GM21367 (cell line): ENCODE measurements at regions not wholly inside any gene's neighbourhood (a gene's known extent, or its start where the extent isn't known, plus 50 kb on each side); places are given as distances from the start of the nearest gene placed in this dataset.

Experiments
- ATAC-seq: cut with Tn5 transposase; IDR thresholded peaks from one replicate; pipeline ENCODE4 v1.9.1; 2021; ENCODE audit not compliant: unreplicated experiment

DNA sequence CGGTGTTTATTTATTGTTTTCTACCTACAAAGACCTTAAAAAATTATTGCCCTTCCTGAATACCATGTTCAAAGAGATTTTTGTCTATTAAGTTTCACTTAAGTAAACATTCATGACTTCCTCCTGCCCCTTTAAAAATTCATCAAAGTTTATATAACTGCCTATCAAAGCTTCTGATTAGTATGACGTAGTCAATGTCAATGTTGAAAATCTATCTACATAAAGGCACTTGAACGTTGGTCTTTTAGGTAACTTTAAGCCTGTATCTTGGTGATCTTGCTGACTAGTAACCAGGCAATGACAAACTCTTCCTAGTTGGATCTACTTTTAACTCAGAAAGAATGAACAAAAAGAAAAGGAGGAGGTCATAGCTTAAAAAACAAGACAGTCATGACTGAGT, 97.2 kb downstream of the MAIP1 start:
- no peak for ATAC-seq

DNA sequence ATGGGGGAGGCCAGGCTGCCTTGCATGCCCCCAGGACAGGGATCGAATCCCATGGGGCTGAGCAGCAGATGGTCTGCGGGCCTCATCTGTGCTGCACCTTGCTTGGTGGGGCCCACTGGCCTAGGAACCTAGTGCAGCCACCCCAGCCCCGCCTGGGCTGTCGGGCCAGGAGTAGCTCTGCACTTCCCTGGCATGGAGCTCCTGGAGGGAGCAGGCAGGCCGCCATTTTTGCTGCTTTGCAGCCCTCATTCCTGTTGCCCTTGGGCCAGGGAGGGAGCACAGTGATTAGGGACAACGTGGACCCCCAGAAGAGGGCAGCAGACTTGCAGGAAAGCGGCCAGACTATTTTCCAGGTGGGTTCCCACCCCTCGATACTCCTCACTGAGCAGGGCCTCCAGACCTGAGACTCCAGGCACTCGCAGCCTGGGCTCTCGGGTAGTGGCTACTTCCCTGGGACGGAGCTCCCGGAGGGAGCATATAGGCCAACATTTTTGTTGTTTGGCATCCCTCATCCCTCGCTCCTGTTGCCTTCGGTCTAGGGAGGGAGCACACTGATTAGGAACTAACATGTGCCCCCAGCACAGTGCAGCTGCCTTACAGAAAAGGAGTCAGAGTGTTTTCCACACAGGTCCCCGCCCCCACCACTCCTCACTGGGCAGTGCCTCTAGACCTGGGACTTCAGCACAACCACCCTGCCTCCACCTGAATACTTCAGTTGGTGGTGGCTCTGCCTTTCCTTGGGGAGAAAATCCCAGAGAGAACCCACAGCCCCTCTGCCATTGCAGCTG, 99.5 kb downstream of the MAIP1 start:
- ATAC-seq: no peak

DNA sequence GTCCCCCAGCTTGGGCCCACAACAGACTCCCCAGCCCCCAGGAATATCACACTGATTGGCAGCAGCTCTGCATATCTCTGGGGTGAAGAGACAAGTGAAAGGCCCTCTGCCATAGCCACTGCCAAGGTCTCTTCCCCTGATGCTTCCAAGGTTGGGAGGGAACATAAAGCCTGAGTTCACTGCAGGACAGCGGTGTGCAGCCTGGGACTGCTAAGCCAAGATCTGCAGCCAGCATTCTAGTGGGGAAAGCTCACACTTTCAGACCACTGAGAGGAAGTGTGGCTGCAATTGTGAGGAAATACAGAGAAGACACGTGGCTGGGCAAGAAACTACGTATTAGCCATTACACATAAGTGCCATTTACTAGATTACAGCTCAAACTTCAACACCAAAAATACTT, 100.7 kb downstream of the MAIP1 start:
- ATAC-seq: no peak

DNA sequence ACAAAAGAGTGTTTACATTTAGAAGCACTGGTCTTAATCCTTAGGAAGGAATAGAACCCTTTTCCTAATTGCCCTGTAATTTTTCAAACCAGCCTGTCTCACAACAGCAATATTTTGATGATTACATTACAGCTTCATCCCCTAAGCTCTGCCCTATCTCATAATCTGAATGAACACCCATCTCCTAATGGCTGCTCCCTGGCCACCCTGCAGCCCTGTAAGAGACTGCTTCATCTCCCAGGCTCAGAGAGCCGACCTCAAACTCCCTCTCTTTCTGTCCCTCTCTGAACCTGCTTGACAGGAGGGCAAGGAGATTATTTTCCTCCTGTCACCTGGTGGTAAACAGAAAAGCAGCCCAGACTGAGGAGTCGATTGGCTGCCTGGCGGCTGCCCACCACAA, 107.8 kb downstream of the MAIP1 start:
- ATAC-seq: no peak

DNA sequence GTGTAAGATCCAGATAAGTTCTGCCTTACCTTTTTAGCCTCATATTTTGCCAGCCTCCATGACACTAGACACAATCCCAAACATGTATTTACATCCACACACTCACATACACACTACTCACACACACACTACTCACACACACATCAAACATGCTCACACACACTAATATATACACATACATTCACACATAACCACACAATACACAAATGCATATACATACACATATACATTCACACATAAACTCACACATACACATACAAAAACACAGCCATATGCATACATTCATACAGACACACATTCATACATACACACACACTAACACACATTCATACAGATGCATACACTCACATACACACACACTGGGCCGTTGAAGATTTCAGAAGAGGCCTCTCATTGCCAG, 109.5 kb downstream of the MAIP1 start:
- ATAC-seq: no peak

DNA sequence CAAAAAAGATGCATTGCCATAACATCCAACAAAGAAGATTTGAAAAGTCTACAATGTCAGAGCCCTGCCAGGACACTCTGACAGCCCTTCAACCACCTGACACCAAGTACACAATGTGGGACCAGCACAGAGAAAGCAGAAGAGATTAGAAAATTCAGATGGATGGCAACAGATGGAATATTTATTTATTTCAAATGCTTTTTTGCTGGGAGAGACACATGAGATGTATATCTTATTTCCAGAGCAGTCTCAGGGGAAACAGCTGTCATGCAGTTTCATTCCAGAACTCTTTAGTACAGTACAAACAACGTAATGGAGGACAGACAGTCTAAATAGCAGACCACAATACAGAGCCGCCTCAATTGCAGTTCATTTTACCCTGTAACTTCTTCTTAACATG, 110.1 kb downstream of the MAIP1 start:
- no peak for ATAC-seq

DNA sequence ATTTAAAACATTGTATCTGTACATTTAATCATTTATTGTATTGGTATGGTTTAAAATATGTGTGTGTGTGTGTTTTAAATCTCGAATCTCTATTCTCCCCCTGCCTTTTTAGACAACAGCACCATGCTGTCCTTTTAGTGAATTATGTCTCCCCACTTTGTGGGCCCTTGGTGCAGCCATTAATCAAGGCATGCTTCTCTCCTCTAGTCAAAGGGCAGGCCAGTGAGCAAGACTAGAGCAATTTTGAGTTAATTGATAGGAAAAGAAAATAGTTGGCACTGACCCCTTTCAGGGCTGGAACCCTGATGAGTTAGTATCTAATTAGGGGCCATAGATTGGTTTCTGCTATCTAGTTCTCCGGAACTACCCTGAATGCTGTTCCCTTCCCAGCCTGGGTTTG, 111.0 kb downstream of the MAIP1 start:
- no peak for ATAC-seq

DNA sequence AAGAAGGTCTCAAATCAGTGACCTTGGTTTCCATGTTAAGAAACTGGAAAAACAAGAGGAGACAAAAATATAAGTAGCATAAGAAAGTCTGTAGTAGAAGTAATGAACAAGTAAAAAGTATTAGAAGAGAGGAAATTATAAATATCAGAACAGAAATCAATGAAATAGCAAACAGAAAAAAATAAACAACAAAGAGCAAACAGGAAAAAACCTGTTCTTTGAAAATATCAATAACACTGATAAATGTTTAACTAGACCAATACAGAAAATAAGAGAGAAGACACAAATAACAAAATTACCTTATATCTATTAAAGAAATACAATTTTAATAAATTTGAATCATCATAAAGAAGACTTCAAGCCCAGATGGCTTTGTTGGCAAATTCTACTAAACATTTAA, 113.3 kb downstream of the MAIP1 start:
- ATAC-seq: no peak

DNA sequence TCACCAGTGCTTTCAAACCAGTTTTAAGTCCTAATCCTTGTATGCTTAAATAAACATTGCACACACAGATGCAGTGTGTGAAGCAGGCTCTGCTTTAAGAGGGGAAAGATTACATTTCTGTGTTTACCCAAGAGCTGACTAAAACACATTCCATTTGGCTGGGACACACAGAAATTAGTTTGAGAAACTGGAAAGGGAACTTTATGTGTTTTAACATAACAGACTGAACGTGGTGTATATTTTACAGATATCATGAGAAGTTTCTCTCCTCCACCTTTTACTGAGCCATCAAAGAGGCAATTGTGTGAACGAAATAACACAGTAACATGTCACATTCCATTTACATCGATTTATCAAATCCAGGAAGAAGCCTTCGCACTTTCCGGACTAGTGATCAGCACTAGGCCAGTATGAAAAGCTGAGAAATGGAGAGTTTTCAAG, 121.8 kb downstream of the MAIP1 start:
- ATAC-seq: no peak

DNA sequence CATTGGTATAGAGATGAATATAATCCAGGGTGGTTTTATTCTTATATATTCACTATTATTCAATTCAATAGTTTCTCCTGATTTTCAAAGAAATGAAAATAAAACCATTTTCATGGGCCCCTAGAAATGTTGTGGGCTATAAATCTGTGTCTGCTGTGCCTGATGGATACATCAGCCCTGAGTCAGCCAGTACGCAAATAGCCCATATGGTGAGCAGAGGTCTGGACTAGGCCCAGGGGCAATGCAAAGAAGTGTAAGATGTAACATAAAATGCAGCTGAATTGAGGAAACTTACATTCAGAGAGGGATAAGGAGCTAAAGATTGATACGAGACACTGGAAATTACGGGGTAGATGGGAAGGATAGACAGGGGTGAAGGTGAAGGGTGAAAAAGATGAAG, 122.5 kb downstream of the MAIP1 start:
- ATAC-seq: no peak

DNA sequence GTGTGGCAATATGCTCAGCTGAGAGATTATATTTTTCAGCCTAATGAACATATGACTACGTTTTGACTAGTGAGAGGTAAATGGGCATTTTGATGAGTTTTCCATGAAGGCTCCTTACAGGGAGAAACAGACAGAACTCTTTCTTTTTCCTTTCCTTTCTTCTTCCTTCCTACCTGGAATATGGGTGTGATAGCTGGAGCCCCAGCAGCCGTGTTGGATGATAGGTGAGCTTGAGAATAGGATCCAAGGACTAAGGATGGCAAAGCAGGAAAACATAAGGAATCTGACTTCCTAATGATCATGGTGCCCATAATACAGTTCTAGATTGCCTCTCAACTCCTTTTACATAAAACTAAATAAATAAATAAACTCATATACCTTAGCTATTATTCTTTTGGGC, 124.0 kb downstream of the MAIP1 start:
- ATAC-seq: no peak

DNA sequence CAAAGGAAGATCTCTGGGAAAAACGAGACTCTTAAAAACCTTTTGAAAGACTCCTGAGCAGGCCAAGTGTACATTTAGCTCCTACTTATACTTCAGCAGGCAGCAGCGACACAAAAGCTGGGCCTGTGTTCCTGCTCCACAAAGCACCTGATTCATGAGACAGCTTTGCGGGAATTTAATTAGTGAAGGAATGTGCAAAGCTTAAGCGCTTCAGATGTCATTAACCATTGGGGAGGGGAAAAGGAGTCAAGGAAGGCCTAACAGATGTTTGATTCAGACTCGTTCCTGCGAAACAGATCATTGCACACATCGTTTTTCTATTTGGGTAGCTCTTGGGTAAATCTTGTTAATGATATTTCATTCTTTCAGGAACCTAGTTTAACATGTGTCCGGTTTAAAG, 125.9 kb downstream of the MAIP1 start:
- no peak for ATAC-seq

DNA sequence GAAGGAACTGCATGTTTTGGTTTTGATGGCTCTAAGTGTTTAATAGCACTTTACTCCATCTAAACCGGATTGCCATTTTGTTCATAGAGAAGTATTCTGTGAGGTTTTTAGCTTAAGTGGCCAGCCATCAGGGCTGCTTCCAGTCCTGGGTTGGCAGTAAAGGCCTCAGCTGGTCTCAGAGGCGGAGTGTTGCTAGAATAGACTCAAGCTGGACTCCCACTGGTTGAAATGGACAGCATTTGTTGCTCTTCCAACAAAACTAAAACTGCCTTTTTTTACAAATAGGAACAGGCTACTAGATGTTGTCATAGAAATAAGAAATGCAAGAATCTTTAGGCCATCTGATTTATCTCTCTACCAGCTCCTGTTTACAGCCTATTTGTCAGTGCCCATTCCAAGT, 126.4 kb downstream of the MAIP1 start:
- no peak for ATAC-seq

DNA sequence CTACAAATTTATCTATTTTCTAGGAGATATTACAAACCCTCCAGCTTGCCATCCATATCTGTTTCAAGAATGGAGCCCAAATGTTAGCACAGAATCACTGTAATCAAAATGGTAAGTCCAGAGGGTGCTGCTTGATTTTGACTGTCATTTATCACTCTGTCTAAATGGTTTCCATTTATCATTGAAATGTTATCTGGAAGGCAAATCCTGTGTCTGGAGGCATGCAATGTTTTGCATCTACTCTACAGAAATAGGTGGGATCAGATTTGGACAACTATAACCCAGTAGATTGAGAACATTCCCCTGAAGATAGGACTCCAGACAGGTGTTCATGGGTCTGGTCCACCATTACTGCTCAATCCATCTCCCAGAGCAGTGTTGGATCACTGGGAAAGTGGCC, 128.7 kb downstream of the MAIP1 start:
- no peak for ATAC-seq

DNA sequence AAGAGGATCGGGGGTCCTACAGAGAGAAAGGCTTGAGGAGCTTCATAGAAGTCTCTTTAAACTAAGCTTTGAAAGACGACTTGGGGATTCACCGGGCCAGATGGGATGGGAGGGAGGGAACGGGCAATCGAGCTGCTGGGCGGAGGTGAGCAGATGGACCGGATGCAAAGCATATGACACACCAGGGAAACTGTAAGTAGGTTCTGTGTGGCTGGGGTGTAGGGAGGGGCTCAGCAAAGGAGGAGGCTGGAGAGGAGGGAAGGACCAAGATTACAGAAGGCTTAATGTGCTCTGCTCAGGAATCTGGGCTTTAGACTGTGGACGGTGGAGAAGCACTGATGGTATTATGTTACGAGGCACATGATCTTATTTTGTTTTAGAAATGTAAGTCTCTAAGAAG, 131.5 kb downstream of the MAIP1 start:
- no peak for ATAC-seq

DNA sequence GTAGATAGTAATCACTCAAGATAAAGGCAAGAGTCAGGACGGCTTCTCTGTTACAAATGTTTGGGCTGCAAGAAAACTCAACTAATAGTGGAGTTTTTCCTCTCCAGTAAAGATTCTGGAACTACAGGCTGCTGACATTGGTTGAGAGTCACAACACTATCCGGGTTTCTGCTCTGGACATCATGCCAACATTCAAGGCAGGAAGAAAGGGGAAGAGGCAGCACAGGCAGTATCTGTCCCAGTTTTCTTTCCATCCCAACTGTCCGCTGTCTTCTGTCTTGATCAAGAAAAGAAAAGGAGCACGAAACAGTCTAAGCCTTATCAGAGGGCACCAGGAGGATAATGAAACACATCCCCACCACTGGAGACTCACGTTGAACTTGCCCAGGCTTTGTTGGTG, 132.1 kb downstream of the MAIP1 start:
- ATAC-seq: no peak

DNA sequence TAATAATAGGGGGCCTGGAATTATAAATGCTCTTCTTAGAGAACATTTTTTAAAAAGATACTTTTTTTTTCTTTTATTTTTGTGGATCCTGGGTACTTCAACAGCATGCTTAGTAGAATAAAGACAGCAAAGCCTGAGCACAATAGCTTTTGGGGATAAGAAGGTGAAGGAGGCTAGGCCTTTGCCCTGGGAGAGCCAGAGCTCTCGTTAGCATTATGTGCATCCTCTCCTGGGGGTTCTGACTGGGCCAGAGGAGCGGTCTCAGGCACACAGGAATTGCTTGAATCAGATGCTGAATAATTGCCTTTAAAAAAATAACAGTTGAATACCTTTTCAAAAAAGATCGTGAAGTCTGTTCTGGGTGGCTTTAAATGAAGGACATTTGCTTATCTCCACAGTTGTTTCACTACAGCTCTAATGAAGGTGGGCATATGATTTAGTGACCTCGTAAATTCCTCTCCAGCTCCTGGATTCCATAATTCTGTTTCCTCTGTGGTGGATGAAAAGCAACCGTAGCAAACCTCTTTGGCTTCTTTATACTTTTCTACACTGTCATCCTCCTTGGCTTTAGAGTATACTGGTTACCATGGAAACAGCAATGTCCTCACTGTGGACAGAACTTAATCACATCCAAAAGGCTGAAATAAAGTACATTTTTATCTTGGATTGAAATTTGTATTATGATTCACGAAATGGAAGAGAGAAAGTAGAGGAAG, 133.8 kb downstream of the MAIP1 start:
- no peak for ATAC-seq

DNA sequence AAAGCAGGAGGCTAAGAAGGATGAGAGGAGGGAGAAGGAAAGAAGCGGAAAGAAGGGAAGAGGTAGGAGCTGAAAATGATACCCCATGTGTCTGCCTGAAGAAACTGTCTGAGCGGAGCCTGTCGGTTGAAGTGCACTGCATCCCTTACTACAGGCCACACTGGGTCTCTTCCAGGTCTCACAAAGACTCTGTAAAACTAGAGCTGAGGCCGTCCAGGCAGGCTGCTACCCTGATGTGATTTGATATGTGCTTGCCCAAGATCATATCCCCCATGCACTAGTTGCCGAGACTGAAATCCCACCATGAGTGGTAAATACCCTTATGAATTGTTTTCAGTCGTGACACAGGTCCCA, 134.4 kb downstream of the MAIP1 start:
- ATAC-seq: no peak

DNA sequence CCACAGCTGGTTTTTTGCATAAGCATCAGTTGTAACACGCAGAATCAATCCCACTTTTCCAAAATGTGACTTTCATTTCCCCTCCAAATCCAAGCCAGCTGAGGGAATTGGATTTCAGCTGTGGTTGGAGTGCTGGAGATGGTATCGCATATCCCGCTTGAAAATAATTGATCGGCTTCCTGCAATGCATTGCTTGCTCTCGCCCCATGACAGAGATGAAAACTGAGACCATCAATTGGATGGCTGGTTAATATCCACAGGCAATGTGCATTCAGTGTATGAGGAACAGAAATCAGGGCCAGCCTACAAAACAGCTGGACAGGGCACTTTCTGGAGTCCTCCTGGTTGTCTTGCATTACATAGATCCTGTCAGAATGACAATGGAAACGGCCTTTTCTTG, 135.3 kb downstream of the MAIP1 start:
- no peak for ATAC-seq

DNA sequence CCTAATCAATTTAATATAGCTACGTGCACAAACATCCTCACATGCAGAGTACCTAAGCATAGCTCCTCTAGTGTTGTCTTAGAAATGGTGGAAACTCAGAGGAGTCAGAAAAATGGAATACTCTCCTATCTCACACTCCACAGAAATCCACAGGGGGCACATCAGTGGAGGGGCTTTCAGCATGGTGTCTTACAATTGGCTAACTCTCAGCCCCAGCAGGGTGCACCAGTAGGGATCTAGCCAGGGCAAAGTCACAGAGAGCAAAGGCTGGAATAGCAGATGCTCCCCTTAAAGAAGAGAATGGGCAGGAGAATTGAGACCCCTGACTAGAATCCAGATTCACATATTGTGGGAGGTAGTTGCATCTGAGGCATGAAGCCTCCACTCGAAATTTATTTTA, 135.7 kb downstream of the MAIP1 start:
- ATAC-seq: no peak

DNA sequence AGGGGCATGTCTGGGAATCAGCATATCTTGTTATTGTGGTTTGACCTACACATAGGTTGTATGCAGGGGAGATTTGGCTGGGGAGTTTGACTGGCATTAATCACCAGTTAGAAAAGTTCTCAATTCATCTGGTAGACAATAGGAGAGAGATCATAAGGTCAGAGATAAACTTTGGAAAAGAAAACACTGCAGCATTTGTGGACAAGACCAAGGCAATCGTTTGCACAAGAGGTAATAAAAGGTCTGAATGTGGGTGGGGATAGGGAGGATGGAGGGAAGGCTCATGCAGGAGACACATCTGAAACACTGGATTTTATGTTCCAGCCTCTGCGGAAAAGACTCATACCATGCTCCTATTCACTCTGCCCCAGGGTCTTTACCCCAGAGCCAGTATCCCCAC, 136.9 kb downstream of the MAIP1 start:
- ATAC-seq: no peak

DNA sequence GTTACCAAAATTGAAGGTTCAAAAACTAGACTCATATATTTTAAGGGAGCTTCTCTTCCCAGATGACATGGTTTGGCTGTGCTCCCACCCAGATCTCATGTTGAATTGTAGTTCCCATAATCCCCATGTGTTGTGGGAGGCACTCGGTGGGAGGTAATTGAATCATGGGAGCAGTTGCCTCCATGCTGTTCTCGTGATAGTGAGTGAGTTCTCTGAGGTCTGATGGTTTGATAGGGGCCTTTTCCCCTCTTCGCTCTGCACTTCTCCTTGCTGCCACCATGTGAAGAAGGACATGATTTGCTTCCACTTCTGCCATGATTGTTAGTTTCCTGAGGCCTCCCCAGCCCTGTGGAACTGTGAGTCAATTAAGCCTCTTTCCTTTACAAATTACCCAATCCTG, 140.1 kb downstream of the MAIP1 start:
- ATAC-seq: no peak

DNA sequence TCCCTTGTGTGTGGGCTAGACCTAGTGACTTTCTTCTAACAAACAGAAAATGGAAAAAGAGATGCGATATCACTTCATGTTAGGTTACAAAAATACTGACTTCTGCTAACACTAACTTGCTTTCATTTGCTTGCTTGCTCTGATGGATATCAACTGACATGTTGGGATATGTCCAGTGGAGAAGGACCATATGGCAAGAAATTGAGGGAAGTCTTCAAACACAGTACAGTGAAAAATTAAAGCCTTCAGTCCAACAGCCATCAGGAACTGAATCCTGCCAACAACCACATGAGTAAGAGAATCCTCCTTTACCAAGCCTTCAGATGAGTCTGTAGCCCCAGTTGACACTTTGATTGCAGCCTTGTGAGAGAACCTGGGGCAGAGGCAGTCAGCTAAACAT, 143.9 kb downstream of the MAIP1 start:
- ATAC-seq: no peak
